ENCODE measurements at regions not wholly inside any gene's neighbourhood (a gene's known extent, or its start where the extent isn't known, plus 50 kb on each side); places are given as distances from the start of the nearest gene placed in this dataset.
"Not testable (repeated sequence)": the region's sequence is repeated elsewhere in the genome, so short reads cannot be mapped to it uniquely, and the experiment has no call there.

DNA sequence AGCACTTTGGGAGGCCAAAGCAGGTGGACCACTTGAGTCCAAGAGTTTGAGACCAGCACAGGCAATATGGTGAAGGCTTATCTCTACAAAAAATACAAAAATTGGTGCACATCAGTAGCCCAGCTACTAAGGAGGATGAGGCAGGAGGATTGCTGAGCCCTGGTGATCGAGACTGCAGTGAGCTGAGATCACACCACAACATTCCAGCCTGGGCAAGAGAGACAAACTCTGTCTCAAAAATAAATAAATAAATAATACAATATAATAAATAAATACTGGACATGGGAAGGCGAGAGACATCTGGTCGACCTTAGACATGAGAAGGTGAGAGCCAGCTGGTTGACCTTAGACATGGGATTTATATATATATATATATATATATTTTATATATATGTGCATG, 119.8 kb upstream of the SLC38A4 start:
- DNase-seq (ENCODE audit: low spot score), result no peak

DNA sequence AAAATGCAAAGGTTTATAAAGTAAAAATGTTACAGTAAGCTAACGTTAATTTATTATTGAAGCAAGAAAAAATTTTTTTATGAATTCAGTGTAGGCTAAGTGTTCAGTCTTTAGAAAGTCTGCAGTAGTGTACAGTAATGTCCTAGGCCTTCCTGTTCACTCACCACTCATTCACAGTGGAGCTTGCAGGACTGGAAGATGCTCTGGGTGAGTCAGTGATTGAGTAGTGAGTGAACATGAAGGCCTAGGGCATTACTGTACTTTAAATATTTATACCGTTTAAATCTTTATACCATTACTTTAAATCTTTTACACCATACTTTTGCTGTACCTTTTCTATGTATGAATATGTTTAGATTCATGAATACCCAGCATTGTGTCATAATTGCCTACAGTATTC, 120.3 kb upstream of the SLC38A4 start:
- no peak for DNase-seq (ENCODE audit: low spot score)

DNA sequence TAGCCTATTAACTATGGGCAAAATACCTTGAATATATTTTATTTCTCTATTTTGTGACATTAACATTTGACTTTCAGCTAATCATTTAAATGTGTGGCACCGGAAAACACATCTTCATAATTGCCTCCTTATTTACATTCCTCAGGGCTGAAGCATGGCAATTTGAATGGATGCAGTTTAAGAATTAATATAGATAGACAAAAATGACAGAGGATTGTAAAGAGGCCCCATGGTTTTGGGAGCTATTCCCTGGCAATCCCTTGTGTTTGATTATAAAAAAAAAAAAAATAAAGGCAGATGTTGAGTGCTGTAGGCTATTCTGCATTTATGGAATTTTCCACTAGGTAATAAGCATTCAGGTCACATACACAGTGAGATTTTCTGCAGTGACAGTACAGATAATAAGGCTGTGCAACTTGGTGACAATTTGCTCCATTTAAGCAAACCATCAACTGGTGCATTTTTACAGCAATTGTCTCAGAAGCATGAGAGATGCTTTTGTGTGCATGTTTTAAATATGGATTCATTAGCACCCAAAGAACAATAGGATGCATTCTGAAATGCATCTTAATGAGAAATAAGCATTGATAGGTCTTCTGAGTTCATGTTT, 123.2 kb upstream of the SLC38A4 start:
- no peak for DNase-seq (ENCODE audit: low spot score)

DNA sequence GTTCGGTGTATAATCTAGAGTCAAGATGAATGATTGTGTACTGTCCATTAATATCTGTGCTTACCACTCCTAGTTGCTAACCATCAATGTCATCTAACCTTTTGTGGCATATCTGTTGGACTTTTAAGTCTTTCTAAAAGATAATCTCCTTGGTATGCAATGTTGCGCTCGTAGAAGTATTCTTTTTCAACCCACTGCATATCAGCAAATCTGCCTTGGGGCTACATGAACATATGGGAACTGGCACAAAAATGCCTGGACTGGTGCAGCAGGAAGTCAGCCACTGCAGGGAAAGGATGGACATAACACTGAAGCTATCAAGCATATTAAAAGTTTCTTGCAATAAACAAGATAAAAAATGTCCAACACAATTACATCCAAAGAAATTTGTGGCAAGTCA, 124.3 kb upstream of the SLC38A4 start:
- DNase-seq (ENCODE audit: low spot score), result no peak

DNA sequence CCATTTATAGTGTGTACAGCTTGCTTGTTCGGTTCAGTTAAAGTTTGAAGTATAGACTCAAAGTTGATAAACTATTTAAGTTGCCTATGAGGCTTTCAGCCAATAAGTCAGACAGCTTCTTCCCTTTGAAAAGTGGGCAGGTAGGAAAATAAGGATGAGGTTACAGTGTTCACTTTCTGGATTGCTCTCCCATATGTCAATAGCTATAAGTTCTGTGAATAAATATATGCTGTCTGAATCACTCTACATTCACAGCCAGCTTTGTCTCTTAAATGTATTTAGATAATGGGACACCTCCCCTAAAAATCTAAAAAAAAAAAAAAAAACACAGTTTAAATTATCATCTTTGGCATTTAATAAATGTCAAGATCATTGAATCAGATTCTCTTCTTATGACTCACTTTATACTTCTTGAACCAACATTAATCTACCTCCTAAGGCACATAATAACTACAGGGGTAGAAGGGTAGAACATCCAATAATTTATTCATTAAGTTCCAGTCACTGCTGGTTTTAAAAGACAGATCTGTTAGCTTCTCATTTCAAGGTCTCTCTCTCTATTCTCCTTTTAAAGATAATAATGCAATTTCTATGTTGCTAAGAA, 126.4 kb upstream of the PCED1B start:
- DNase-seq (ENCODE audit: low spot score), result no peak

DNA sequence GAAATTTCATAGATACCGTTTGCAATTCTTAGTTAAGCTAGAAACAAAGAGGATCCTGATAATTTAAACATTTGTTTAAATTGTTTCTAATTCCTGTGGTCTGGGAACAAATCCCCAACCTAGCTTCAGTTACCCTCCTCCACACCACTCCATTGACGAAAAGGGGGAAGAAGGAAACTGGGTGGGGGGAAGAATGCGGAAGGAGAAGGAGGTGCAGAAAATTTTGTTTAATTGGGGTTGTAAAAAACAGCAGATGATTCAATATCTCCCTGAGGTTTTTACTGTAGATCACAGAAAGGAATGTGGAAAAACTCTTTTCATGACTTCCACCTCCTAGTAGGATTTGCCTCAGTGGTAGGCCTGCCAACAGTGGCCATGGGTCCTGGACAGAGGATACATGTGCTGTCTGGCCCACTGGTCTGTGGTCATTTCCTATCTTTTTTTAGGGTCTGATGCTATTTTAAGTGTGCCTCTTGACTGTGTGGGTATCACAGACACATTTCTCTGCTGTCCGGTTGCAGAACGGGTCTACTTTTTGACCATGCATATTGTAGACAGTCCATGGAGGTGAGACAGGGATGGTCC, 122.9 kb upstream of the PCED1B start:
- DNase-seq (ENCODE audit: low spot score), result no peak

DNA sequence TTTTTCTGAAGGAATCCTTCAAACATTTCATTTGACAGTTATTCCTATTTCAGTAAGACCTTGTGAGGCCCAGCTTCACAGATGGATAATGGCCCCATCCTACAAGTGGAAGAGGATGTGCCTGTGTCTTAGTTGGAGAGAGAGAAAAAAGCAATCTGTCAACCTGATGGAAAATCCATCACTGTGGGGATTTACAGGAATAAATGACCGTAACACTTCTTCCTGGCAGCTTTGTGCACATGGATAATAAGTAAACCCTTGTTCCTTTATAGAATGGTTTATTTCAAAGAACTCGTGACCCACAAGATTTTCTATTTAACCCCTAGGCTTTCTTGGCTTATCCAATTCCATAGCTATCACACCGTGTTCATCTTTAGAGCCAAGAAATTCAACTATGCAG, 121.4 kb upstream of the PCED1B start:
- no peak for DNase-seq (ENCODE audit: low spot score)

DNA sequence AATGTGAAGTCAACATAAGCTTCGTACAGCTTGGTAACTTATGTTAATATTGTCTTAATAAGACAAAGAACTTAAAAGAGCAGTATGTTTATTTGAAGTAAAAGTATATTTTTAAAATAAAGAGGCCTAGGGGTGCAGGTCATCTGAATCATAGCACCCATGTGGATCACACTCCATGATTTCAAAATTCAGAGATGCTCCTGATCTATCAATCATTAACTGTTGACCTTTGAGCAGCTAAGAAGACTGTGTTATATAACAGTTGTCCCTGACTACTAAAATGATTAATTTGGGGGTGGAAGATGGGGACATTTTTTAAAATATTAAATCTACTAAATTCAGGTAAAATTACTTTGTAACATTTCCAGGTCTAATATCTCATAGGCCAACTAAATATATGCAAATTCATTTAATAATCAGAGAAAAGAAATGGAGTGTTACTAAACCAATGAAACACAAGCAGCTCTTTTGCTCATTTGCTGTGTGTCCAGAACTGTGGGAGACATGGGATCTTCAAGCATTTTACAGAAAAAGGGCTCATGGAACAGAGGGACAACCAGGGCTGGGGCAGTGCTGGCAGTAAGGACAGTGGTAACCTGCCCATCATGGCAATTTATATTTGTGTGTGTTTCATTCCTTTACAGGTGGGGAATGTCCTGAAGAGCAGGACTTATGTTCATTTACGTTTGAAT, 120.7 kb upstream of the PCED1B start:
- no peak for DNase-seq (ENCODE audit: low spot score)

DNA sequence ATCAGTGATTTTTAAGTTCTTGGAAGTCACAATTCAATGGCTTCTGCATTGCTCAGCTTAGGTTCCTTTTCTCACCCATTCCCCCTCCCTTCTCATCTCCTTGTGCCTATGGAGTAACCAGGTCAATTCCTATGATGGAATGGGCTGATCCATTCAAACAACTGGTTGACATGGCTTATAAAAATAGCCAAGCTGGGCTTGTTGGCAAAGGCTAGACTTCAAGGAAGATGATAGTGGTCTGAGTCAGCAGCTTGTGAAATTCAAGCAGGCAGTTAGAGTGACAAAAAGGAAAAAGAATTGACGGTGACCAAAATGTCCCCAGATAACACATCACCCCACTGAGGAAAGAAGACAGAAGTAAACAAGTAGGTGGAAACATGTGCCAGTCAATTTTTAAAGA, 119.9 kb upstream of the PCED1B start:
- DNase-seq (ENCODE audit: low spot score), result peak; percentile 38

DNA sequence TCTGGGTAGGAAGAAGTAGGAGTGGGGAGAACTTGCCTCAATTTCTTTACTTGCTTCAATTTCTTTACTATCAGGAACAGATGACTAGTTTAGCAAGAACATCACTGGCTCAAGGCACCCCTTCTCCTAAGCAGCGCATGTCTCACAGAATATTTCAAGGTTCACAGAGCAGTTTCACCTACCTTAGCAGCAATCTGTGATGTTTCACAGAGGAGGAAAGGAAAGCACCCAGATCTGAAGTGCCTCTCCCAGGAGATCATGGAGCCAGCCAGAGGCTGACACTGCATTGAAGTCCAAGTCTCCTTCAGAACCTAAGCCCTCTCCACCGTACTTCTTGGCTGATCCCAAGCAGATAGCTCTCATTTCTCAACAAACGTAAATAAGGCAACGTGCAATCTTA, 118.7 kb upstream of the PCED1B start:
- DNase-seq (ENCODE audit: low spot score), result no peak

DNA sequence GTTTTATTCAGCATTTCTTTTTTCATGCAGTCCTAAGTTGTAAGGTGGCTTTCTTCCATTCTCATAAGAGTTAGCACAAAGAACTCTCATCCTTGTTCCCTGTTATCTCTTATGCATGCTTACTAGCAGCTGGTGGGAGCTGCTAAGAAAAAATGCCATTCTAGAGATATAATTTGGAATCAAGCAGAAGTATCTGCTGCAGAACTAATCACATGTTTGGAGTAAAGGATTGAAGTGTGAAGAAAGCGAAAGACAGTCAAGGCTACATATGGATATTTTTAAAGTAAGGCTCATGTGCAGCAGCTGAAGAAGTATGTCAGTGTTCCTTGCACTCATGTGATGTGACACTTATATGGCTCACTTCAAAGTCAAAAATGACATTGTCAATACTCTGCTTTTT, 116.2 kb upstream of the PCED1B start:
- no peak for DNase-seq (ENCODE audit: low spot score)

DNA sequence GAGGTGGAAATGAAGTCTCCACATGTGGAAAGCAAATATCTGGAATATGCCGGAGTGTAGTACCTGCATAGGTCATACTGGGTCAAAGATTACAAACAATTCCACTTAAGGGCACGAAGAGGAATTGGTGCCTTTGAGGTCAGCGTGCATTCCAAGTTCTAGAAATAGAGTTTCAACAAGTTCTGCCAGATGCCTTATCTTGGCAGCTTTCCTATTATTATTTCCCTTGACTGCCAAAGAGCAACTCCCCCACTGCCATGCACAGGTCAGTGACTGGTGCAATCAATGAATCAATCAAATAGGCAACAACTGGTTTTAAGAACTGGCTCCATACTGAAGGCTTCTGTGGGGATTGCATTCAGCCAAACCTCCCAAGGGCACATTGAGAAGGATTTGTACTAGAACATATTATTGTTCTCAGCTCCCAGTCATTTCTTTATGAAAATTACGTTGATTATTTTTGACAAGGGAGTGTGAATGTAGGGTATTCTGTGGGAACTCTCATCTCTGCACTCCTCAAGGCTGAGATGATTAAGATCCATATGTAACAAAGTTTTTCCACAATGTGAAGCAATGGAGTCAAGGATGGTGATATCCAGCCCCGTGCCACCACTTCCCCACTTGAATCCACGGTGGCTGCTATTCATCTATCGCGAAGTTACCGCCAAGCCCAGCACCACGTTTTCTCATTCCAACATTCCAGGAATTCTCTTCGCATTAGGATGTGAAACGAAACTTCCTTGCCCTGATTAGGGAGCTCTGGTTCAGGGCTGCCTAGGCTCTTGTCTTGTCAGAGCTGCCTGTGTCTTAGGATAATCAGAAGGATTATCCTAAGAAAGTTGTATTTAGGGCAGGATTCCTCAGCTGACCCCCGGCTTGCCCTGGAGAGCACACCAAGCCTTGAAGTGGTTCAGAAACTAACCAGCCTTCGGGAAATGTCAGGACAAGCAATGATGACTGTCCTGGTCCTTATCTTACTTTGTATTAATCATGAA, 115.1 kb upstream of the PCED1B start:
- peak; percentile 44 for DNase-seq (ENCODE audit: low spot score)

DNA sequence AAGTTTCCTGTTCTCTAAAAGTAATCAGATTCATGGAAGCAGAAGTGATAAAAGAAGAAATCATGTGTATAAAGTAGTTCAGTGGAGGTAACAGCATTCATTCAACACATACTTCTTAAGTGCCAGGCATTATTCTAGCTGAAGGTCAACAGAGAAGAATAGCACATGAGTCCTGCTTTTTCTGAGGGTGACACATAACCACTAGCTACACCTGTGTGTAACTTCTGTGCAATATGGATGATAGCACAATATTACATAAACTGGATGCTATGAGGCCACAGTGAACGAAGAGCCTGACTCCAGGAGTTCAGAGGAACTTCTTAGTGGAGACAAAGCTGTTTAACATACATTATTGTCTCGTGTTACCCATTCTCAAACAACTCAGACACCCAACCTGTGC, 114.3 kb upstream of the PCED1B start:
- no peak for DNase-seq (ENCODE audit: low spot score)

DNA sequence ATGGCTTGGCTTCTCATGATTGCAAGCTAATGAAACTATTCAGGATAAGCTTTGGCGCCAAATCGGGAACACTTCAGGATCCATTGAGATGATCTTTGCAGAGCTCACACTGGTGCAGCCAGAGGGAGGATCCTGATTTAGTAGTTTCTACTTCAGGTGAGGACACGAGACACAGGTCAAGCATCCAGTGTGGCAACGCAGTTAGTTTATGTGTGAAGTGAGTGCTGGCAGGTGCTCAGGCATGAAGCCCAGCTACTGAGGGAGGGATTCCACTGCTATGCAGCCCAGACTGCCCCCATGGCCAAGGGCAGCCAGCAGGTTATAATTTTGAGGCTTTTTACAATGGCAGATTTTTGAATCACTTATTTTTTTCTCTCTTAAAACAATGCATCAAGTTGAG, 113.5 kb upstream of the PCED1B start:
- DNase-seq (ENCODE audit: low spot score), result no peak

DNA sequence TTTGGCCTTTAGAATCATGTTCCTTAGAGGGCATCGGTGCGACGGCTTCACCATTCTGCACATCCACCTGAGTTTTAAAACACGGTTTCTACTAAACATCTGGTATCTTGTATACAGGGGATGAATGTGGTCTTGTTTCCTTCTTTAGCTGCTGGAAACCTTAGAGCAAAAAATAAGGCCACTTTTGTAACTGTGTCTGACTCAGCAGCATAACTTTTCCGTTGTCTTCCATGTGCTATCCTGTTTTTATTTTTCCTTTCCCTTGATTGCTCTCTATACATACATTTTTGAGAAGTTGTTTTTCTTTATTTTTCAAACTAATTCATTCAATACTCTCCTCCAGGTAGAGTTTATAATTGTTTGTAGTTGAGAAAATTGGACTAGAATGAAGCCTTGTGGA, 108.8 kb upstream of the PCED1B start:
- no peak for DNase-seq (ENCODE audit: low spot score)

DNA sequence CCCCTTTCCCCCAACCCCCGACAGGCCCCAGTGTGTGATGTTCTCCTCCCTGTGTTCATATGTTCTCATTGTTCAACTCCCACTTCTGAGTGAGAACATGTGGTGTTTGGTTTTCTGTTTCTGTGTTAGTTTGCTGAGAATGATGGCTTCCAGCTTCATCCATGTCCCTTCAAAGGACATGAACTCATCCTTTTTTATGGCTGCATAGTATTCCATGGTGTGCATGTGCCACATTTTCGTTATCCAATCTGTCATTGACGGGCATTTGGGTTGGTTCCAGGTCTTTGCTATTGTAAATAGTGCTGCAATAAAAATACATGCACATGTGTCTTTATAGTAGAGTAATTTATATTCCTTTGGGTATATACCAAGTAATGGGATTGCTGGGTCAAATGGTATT, 105.5 kb upstream of the PCED1B start:
- DNase-seq (ENCODE audit: low spot score), result not testable (repeated sequence)

DNA sequence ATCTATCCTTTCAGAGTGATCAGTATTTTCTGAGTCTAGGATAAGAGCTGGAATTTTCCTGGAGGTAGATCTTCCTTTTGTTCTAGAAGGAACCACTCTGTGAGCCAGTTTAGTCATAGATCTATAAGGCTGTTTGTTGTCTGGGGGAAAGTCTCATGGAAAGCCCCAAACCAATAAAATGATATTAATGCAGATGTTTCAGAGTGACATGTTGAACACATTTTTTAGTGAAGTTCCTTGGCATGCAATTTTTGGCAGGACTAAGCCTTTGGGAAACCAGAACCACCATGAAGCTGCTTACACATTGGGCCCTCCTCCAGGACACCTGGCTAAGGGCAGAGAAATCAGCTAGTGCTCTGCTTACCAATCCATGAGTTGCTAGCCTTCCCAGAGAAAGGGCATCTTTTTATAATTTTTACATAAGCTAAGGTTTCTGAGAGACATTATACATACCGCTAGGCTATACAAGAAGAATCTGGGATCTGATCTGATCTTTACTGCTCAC, 101.5 kb upstream of the PCED1B start:
- DNase-seq (ENCODE audit: low spot score), result no peak

DNA sequence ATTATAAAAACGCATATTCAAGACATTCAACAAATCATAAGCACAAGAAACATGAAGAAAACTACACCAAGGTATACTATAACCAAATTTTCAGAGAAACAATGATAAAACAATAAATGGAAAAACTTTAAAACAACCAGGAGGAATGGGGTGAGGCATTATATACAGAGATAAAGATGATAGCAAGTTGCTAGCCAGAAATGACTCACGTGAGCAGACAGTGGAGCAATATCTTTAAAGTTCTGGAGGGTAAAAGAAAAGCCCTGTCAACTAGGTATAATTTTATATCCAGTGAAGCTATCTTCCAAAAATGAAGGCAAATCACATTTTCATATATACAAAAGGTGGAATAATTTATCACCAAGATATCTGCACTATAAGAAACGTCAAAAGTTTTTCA, 97.8 kb upstream of the PCED1B start:
- no peak for DNase-seq (ENCODE audit: low spot score)

DNA sequence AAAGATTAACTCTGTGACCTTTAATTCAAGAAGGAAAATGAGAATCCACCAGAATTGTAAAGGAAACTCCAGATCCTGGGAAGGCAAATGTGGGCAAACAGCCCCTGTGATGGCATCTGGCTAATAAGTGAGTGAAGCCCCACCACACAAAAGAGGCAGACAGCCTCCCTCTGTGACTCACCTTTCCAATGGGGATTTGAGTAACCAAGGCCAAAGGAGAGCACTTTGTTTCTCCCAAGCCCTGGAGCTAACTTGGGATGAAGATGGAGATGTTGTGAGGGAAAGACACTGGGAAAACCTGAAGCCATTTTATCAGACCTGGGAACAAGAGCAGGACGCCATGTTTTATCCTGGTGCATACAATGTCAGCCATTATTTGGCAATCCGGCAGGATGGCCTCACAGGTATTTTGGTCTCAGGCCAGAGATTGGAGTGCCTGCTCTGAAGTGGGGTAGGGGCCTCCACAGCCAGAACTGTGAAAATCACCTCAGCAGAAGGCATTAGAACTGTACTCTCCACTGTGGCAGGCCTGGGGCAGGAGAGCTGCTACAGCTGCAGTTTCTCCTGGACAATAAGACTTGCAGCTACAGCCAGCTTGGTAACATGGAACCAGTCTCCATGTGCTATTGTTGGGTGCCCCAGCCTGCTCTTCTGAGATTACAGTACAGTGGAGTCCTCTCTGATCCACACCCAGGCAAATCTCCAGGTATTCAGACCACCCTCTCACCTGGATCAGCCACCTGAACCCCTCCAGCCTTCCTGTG, 96.6 kb upstream of the PCED1B start:
- no peak for DNase-seq (ENCODE audit: low spot score)

DNA sequence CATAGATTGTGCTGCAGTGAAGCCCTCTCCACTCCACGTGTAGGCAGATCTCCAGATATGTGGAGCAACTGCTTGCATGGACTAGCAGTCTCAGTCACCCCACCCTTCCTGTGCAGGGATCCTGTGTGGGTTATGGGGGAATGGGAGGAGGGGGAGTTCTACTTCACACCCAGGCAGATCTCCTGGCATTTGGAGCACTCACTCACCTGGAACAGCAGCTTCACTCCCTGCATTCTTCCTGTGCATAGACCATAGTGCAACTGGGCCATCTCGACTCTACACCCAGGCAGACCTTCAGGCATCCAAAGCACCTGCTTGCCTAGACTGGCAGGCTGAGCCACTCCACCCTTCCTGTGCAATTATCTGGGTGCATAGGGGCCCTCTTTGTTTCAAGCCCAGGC, 96.0 kb upstream of the PCED1B start:
- DNase-seq (ENCODE audit: low spot score), result no peak
